Vagina (tissue), 2 donors: ENCODE measurements at regions not wholly inside any gene's neighbourhood (a gene's known extent, or its start where the extent isn't known, plus 50 kb on each side); places are given as distances from the start of the nearest gene placed in this dataset.

Experiments
- DNase-seq, 2 donors: peaks; one replicate each; pipeline ENCODE4 v3.0.0-alpha.2; 2017; ENCODE audit errors: extremely low spot score in 2 of 2
- H3K27ac ChIP-seq: fragments of 200-600 bp; sonication (generic); one replicate; pipeline ENCODE4 v1.5.1; 2019
- H3K27me3 ChIP-seq: fragments of 200-600 bp; sonication (generic); one replicate; pipeline ENCODE4 v1.5.1; 2019
- H3K36me3 ChIP-seq, 2 donors: fragments of 200-600 bp; sonication (generic); one replicate each; pipeline ENCODE4 v1.5.1; 2017 to 2019
- H3K4me1 ChIP-seq: fragments of 200-600 bp; sonication (generic); one replicate; pipeline ENCODE4 v1.5.1; 2019
- H3K4me3 ChIP-seq, 2 donors: fragments of 200-600 bp; sonication (generic); 1 replicate in 1 of 2; 2 replicates in 1 of 2; pipeline ENCODE4 v1.5.1; 2016 to 2019
- H3K9me3 ChIP-seq: fragments of 200-600 bp; sonication (generic); one replicate; pipeline ENCODE4 v1.5.1; 2019
- CTCF ChIP-seq, 3 experiments: fragments of 450-650 bp in 2 of 3; fragments of 200-600 bp in 1 of 3; sonication (generic) in 1 of 3; IDR thresholded peaks; one replicate each; pipeline ENCODE4 v1.5.1; 2017 to 2019; ENCODE audit warnings: antibody characterized with exemption in 3 of 3, mild to moderate bottlenecking in 2 of 3, moderate library complexity in 2 of 3
- POLR2A ChIP-seq, 2 donors: fragments of 450-650 bp; IDR thresholded peaks; one replicate each; pipeline ENCODE4 v1.6.1; 2017; ENCODE audit warnings: antibody characterized with exemption in 2 of 2, mild to moderate bottlenecking in 2 of 2, moderate library complexity in 2 of 2
- POLR2AphosphoS5 ChIP-seq, 2 donors: sonication (generic); formaldehyde crosslinking; IDR thresholded peaks; one replicate each; pipeline ENCODE4 v1.9.0; 2017; ENCODE audit warnings: antibody characterized with exemption in 2 of 2, mild to moderate bottlenecking in 2 of 2, low read depth in 1 of 2; ENCODE audit not compliant: insufficient read depth in 1 of 2
- intact Hi-C: fragments of 100-400 bp; cut with DNase I; formaldehyde crosslinking; loops from one replicate; pipeline ENCODE4 v1.15.1; 2023

- Histone ChIP-seq H3K4me1 (no peaks in the 10 kb centered on the region), H3K27ac (no peak overlapping the region), H3K27me3 (no peaks in the 10 kb centered on the region), H3K9me3 (no peaks in the 10 kb centered on the region), H3K36me3 (no peaks in the 10 kb centered on the region), H3K4me3 (no peak overlapping the region)
- no peak for DNase-seq
- intact Hi-C loops, result loop anchor here (5.0 kb wide), 1 partner anchor 657 kb away; no protein-coding TSS in a partner anchor
- TF ChIP-seq CTCF (IDR thresholded peaks at IDR 0.05) (no peak), POLR2A (IDR thresholded peaks at IDR 0.05) (no peak)
These were observed 382.6 kb downstream of the IPMK start for GRCh38 chr10:57884965-57885617.

GRCh38 chr10:57884407-57884806 is 383.3 kb downstream of the IPMK start:
- TF ChIP-seq POLR2A (IDR thresholded peaks at IDR 0.05) (no peak), POLR2AphosphoS5 (IDR thresholded peaks at IDR 0.05; ENCODE audit: insufficient read depth in 1 of 2, low read depth in 1 of 2) (no peak), CTCF (IDR thresholded peaks at IDR 0.05) (no peak)

GRCh38 chr10:57880446-57881227 is 387.1 kb downstream of the IPMK start:
- no peaks in the 10 kb centered on the region for H3K36me3 ChIP-seq

More at GRCh38 chr10:57884407-57884806, 383.3 kb downstream of the IPMK start:
- H3K27ac ChIP-seq, result no peak overlapping the region
- no peaks in the 10 kb centered on the region for H3K9me3 ChIP-seq
- H3K27me3 ChIP-seq, result no peaks in the 10 kb centered on the region
- H3K4me3 ChIP-seq, result no peak overlapping the region
- H3K36me3 ChIP-seq, result no peaks in the 10 kb centered on the region
- no peaks in the 10 kb centered on the region for H3K4me1 ChIP-seq
- no peak for DNase-seq
- intact Hi-C loops, result loop anchor here (5.0 kb wide), 1 partner anchor 658 kb away; no protein-coding TSS in a partner anchor

GRCh38 chr10:57874810-57875209 is 392.9 kb downstream of the IPMK start:
- no peak for DNase-seq
- H3K9me3 ChIP-seq, result no peaks in the 10 kb centered on the region
- no peak overlapping the region for H3K27ac ChIP-seq
- TF ChIP-seq POLR2A (IDR thresholded peaks at IDR 0.05), result no peak
- TF ChIP-seq POLR2AphosphoS5 (IDR thresholded peaks at IDR 0.05; ENCODE audit: insufficient read depth in 1 of 2, low read depth in 1 of 2), result no peak
- no peak for TF ChIP-seq CTCF (IDR thresholded peaks at IDR 0.05)
- no peaks in the 10 kb centered on the region for H3K4me1 ChIP-seq
- H3K36me3 ChIP-seq, result no peaks in the 10 kb centered on the region
- H3K27me3 ChIP-seq, result no peaks in the 10 kb centered on the region
- no peak overlapping the region for H3K4me3 ChIP-seq
- intact Hi-C loops, result no loop called here

More at GRCh38 chr10:57880446-57881227, 387.1 kb downstream of the IPMK start:
- Histone ChIP-seq H3K9me3 (no peaks in the 10 kb centered on the region), H3K27me3 (no peaks in the 10 kb centered on the region), H3K4me3 (no peak overlapping the region), H3K4me1 (no peaks in the 10 kb centered on the region), H3K27ac (no peak overlapping the region)
- TF ChIP-seq POLR2A (IDR thresholded peaks at IDR 0.05), result no peak
- no peak for TF ChIP-seq CTCF (IDR thresholded peaks at IDR 0.05)
- no peak for DNase-seq
- intact Hi-C loops, result loop anchor here (5.0 kb wide), 1 partner anchor 662 kb away; no protein-coding TSS in a partner anchor

- H3K27ac ChIP-seq, result no peak overlapping the region
- H3K27me3 ChIP-seq, result no peaks in the 10 kb centered on the region
- no peaks in the 10 kb centered on the region for H3K4me1 ChIP-seq
- no peak overlapping the region for H3K4me3 ChIP-seq
- intact Hi-C loops, result no loop called here
- no peaks in the 10 kb centered on the region for H3K36me3 ChIP-seq
- DNase-seq, result no peak
- TF ChIP-seq POLR2A (IDR thresholded peaks at IDR 0.05) (no peak), CTCF (IDR thresholded peaks at IDR 0.05) (no peak), POLR2AphosphoS5 (IDR thresholded peaks at IDR 0.05; ENCODE audit: insufficient read depth in 1 of 2, low read depth in 1 of 2) (no peak)
- H3K9me3 ChIP-seq, result no peaks in the 10 kb centered on the region
These were observed 400.5 kb downstream of the IPMK start for GRCh38 chr10:57867241-57867640.
